ENCODE measurements at regions not wholly inside any gene's neighbourhood (a gene's known extent, or its start where the extent isn't known, plus 50 kb on each side); places are given as distances from the start of the nearest gene placed in this dataset.

DNA sequence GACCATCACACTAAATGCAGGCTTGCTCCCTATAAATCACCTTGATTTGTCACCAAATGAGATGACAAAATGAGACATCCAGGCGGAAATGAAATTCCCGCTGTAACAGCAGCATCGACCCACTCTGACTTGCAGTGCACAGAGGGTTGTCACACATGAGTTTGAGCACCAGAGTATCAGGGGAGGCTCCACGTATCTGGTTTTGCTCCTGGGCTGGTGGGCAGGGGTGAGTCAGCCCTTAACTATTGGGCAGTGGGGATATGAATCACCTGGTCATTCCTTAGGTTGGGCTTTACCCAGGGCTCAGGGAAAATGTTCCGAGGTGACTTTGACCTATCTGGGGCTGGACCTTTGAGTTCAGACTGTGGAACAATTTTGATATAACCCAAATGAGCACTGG lies 245.2 kb upstream of the CCL2 start:
- no peak overlapping the region for H3K4me3 ChIP-seq (ENCODE audit: low read length)
- H3K79me2 ChIP-seq (ENCODE audit: low read length) = no peaks in the 10 kb centered on the region
- no peaks in the 10 kb centered on the region for H3K9me3 ChIP-seq (ENCODE audit: insufficient read depth, low read length)
- TF ChIP-seq, protein P1, sequence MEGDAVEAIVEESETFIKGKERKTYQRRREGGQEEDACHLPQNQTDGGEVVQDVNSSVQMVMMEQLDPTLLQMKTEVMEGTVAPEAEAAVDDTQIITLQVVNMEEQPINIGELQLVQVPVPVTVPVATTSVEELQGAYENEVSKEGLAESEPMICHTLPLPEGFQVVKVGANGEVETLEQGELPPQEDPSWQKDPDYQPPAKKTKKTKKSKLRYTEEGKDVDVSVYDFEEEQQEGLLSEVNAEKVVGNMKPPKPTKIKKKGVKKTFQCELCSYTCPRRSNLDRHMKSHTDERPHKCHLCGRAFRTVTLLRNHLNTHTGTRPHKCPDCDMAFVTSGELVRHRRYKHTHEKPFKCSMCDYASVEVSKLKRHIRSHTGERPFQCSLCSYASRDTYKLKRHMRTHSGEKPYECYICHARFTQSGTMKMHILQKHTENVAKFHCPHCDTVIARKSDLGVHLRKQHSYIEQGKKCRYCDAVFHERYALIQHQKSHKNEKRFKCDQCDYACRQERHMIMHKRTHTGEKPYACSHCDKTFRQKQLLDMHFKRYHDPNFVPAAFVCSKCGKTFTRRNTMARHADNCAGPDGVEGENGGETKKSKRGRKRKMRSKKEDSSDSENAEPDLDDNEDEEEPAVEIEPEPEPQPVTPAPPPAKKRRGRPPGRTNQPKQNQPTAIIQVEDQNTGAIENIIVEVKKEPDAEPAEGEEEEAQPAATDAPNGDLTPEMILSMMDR (IDR thresholded peaks at IDR 0.05; ENCODE audit: low read depth, low read length) = no peak
- TF ChIP-seq EZH2phosphoT487 (IDR thresholded peaks at IDR 0.05; ENCODE audit: low read depth) = no peak
- H4K20me1 ChIP-seq (ENCODE audit: insufficient read depth, low read length) = no peaks in the 10 kb centered on the region
- H3K4me2 ChIP-seq (ENCODE audit: low read length) = no peak overlapping the region
- H3K4me1 ChIP-seq (ENCODE audit: low read length) = no peaks in the 10 kb centered on the region
- no peak overlapping the region for H2AFZ ChIP-seq (ENCODE audit: low read depth, low read length)
- H3K36me3 ChIP-seq (replicated peaks; ENCODE audit: low read depth, low read length) = no peaks in the 10 kb centered on the region
- H3K27me3 ChIP-seq (ENCODE audit: low read depth, low read length) = no peaks in the 10 kb centered on the region
- no peak overlapping the region for H3K27ac ChIP-seq (ENCODE audit: low read length)
- no peak overlapping the region for H3K9ac ChIP-seq (ENCODE audit: low read length)

DNA sequence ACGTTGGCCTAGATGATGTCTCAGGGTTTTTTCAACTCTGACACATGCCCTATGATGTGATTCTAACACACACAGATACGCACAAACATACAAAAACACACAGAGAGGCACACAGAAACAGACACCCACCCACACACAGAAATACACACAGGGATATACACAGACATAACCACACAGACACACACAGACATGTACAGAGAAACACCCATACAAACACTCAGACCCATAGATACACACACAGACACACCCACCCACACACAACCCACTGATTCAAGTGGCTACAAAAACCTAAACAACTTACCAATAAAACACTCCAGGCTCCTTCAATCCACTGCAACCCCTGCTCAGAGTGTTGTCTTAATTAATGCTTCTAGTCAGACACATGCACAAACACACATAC lies 244.6 kb upstream of the CCL2 start:
- TF ChIP-seq, protein P1 (IDR thresholded peaks at IDR 0.05; ENCODE audit: low read depth, low read length) = no peak
- TF ChIP-seq EZH2phosphoT487 (IDR thresholded peaks at IDR 0.05; ENCODE audit: low read depth) = no peak
- H3K4me3 ChIP-seq (ENCODE audit: low read length) = no peak overlapping the region
- no peaks in the 10 kb centered on the region for H3K27me3 ChIP-seq (ENCODE audit: low read depth, low read length)
- no peaks in the 10 kb centered on the region for H3K79me2 ChIP-seq (ENCODE audit: low read length)
- H4K20me1 ChIP-seq (ENCODE audit: insufficient read depth, low read length) = no peaks in the 10 kb centered on the region
- H3K9ac ChIP-seq (ENCODE audit: low read length) = no peak overlapping the region
- no peaks in the 10 kb centered on the region for H3K4me1 ChIP-seq (ENCODE audit: low read length)
- H3K9me3 ChIP-seq (ENCODE audit: insufficient read depth, low read length) = no peaks in the 10 kb centered on the region
- no peak overlapping the region for H2AFZ ChIP-seq (ENCODE audit: low read depth, low read length)
- no peak overlapping the region for H3K4me2 ChIP-seq (ENCODE audit: low read length)
- no peak overlapping the region for H3K27ac ChIP-seq (ENCODE audit: low read length)
- no peaks in the 10 kb centered on the region for H3K36me3 ChIP-seq (replicated peaks; ENCODE audit: low read depth, low read length)

DNA sequence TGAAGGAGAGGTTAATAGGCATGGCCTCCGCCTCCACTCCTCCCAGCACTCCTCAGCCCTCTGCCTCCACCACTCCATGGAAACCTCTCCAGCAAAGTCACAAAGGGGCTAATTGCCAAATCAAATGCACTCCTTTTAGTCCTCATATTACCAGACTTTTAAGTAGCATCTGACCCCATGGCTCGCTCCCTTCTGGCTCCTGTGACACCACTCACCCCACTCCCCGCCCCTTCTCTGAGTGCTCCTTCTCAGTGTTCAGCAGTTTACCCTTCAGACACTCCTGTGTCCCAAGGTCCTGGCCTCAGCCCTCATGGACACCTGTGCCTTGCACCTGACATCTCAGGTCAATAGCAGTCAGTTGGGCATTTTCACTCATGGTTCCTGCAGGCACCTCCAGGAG lies 243.5 kb upstream of the CCL2 start:
- no peak for TF ChIP-seq EZH2phosphoT487 (IDR thresholded peaks at IDR 0.05; ENCODE audit: low read depth)
- TF ChIP-seq, protein P1 (IDR thresholded peaks at IDR 0.05; ENCODE audit: low read depth, low read length) = no peak
- Histone ChIP-seq H3K79me2 (ENCODE audit: low read length) (no peaks in the 10 kb centered on the region), H3K9ac (ENCODE audit: low read length) (no peak overlapping the region), H3K4me2 (ENCODE audit: low read length) (no peak overlapping the region), H3K27ac (ENCODE audit: low read length) (no peak overlapping the region), H3K9me3 (ENCODE audit: insufficient read depth, low read length) (no peaks in the 10 kb centered on the region), H3K36me3 (replicated peaks; ENCODE audit: low read depth, low read length) (no peaks in the 10 kb centered on the region), H2AFZ (ENCODE audit: low read depth, low read length) (no peak overlapping the region), H3K4me1 (ENCODE audit: low read length) (no peaks in the 10 kb centered on the region), H3K27me3 (ENCODE audit: low read depth, low read length) (no peaks in the 10 kb centered on the region), H4K20me1 (ENCODE audit: insufficient read depth, low read length) (no peaks in the 10 kb centered on the region), H3K4me3 (ENCODE audit: low read length) (no peak overlapping the region)

DNA sequence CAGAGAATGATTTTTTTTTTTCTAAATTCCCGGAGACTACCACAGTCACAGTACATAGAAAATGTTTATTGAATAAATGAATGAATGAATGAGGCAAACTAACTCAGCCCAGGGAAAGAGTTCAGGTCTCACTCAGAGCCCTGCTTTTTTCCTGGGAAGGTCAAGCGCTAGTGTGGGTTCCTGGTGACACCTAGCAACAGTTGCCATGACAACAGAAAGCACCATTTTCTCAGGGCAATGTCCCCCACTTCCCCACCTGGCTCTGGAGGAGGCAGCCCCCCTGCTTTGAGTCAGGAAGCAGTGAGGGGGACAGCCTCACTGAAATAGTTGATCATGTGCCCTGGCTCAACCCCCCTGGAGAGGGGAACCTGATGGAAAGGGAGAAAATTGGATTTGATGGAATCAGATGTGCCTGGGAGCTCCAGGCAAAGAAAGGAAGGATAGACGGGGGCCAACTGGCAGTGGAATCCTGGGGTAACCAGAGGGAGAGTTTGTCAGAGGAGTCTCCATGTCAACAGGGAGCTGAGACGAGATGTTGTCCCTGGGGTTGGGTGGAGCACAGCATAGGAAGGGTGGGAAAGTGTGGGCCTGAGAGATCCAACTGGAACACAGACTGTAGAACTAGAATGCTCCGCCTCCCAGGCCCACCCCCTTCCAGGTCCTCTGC lies 242.2 kb upstream of the CCL2 start:
- no peak overlapping the region for H3K9ac ChIP-seq (ENCODE audit: low read length)
- no peaks in the 10 kb centered on the region for H3K79me2 ChIP-seq (ENCODE audit: low read length)
- H3K9me3 ChIP-seq (ENCODE audit: insufficient read depth, low read length) = no peaks in the 10 kb centered on the region
- H3K36me3 ChIP-seq (replicated peaks; ENCODE audit: low read depth, low read length) = no peaks in the 10 kb centered on the region
- H3K4me3 ChIP-seq (ENCODE audit: low read length) = no peak overlapping the region
- no peaks in the 10 kb centered on the region for H4K20me1 ChIP-seq (ENCODE audit: insufficient read depth, low read length)
- H3K4me2 ChIP-seq (ENCODE audit: low read length) = no peak overlapping the region
- TF ChIP-seq EZH2phosphoT487 (IDR thresholded peaks at IDR 0.05; ENCODE audit: low read depth) = no peak
- TF ChIP-seq, protein P1 (IDR thresholded peaks at IDR 0.05; ENCODE audit: low read depth, low read length) = no peak
- H3K4me1 ChIP-seq (ENCODE audit: low read length) = peaks cover 4% of the 10 kb centered on the region; the same call in 1 of the 2 replicates
- H3K27me3 ChIP-seq (ENCODE audit: low read depth, low read length) = no peaks in the 10 kb centered on the region
- no peak overlapping the region for H3K27ac ChIP-seq (ENCODE audit: low read length)
- no peak overlapping the region for H2AFZ ChIP-seq (ENCODE audit: low read depth, low read length)

Data from OCI-LY3 (cell line).